Naive B cell (primary cell): ENCODE measurements at regions not wholly inside any gene's neighbourhood (a gene's known extent, or its start where the extent isn't known, plus 50 kb on each side); places are given as distances from the start of the nearest gene placed in this dataset.

Experiments
- ATAC-seq, 2 donors: fragments of 150-1000 bp; cut with Tn5 transposase; 2 replicates each; pipeline ENCODE4 v1.10.0; 2021; ENCODE audit warnings: low read depth in 2 of 2, mild to moderate bottlenecking in 2 of 2, moderate library complexity in 2 of 2
- DNase-seq: peaks from one replicate; pipeline ENCODE4 v3.0.0; 2022
- H3K27ac Mint-ChIP-seq, 6 donors: one replicate each; pipeline ENCODE4 v1.8.0; 2020 to 2022; ENCODE audit warnings: mild to moderate bottlenecking in 6 of 6, mixed read lengths in 6 of 6, moderate library complexity in 5 of 6, inconsistent platforms in 2 of 6
- H3K27me3 Mint-ChIP-seq, 3 donors: one replicate each; pipeline ENCODE4 v1.8.0; 2021 to 2022; ENCODE audit warnings: mixed read lengths in 3 of 3, mild to moderate bottlenecking in 1 of 3
- H3K36me3 Mint-ChIP-seq, 2 donors: one replicate each; pipeline ENCODE4 v1.8.0; 2020 to 2022; ENCODE audit warnings: mixed read lengths in 2 of 2, inconsistent platforms in 1 of 2, mild to moderate bottlenecking in 1 of 2
- H3K4me1 Mint-ChIP-seq, 3 donors: one replicate each; pipeline ENCODE4 v1.8.0; 2020 to 2022; ENCODE audit warnings: mixed read lengths in 3 of 3, inconsistent platforms in 1 of 3, mild to moderate bottlenecking in 1 of 3, moderate library complexity in 1 of 3
- H3K4me3 Mint-ChIP-seq, 8 donors: one replicate each; pipeline ENCODE4 v1.8.0; 2020 to 2022; ENCODE audit warnings: mild to moderate bottlenecking in 8 of 8, mixed read lengths in 8 of 8, moderate library complexity in 8 of 8, inconsistent platforms in 2 of 8
- H3K9me3 Mint-ChIP-seq, 7 donors: one replicate each; pipeline ENCODE4 v1.8.0; 2020 to 2022; ENCODE audit warnings: mixed read lengths in 7 of 7, mild to moderate bottlenecking in 5 of 7, inconsistent platforms in 2 of 7, moderate library complexity in 1 of 7

GRCh38 chr19:29449371-29449770 is 76.4 kb upstream of the VSTM2B start:
- peaks cover 0 to 15% (median 0%) of the 10 kb centered on the region in 3 donors for H3K27me3 Mint-ChIP-seq
- peaks cover 2 to 20% (median 8%) of the 10 kb centered on the region in 7 donors for H3K9me3 Mint-ChIP-seq
- H3K4me3 Mint-ChIP-seq = no peak overlapping the region
- DNase-seq (no peak), ATAC-seq (no peak)
- H3K36me3 Mint-ChIP-seq = no peaks in the 10 kb centered on the region
- no peak overlapping the region for H3K27ac Mint-ChIP-seq
- H3K4me1 Mint-ChIP-seq = no peaks in the 10 kb centered on the region

- Mint-ChIP-seq H3K36me3 (no peaks in the 10 kb centered on the region), H3K9me3 (peaks cover 2 to 20% (median 6%) of the 10 kb centered on the region in 7 donors), H3K4me1 (no peaks in the 10 kb centered on the region), H3K4me3 (no peak overlapping the region), H3K27ac (no peak overlapping the region), H3K27me3 (peaks cover 0 to 15% (median 0%) of the 10 kb centered on the region in 3 donors)
- DNase-seq (no peak), ATAC-seq (no peak)
Measured at GRCh38 chr19:29450306-29450705, 75.5 kb upstream of the VSTM2B start.

DNA sequence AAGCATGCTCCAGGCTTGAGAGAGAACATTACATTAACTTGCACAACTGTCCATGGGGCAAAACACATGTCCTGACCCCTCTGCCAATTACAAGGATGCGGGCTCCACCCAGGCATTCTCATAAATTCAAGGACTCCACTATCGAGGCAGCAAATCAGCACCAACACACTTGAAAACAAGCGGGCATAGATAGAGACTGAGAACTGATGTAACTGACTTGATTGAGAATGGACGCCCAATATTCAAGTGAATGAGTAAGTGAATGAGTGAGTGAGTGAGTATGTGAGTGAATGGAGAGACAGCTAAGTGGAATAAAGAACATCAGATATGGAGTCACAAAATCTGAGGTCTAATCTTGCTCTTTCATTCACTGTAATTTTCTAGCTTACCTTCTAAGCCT is 75.0 kb upstream of the VSTM2B start:
- Mint-ChIP-seq H3K36me3 (no peaks in the 10 kb centered on the region), H3K27ac (no peak overlapping the region)

DNA sequence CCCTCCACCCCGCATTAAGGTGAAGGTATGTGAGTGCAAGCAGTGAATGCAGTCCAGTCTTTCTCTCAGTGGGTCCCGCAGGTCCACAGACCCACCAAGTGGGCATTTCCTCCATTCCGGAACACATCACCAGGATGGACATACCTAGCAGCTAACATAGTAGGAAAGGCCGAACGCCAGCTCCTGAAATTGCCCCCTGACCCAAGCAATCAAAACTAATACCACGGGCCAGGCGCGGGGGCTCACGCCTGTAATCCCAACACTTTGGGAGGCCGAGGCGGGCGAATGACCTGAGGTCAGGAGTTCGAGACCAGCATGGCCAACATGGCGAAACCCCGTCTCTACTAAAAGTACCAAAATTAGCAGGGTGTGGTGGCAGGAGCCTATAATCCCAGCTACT is 71.7 kb upstream of the VSTM2B start:
- Mint-ChIP-seq H3K27ac (peak overlapping the region in 1 of 6 donors; percentile 24), H3K4me1 (no peaks in the 10 kb centered on the region), H3K9me3 (peaks cover 7 to 29% (median 25%) of the 10 kb centered on the region in 7 donors), H3K27me3 (peaks cover 0 to 22% (median 0%) of the 10 kb centered on the region in 3 donors), H3K36me3 (peaks cover 0 to 21% of the 10 kb centered on the region in 2 donors), H3K4me3 (no peak overlapping the region)
- DNase-seq = no peak
- ATAC-seq = no peak

More for the DNA sequence above, 75.0 kb upstream of the VSTM2B start:
- Mint-ChIP-seq H3K4me1 (no peaks in the 10 kb centered on the region), H3K4me3 (no peak overlapping the region), H3K9me3 (peaks cover 0 to 20% (median 7%) of the 10 kb centered on the region in 7 donors), H3K27me3 (peaks cover 0 to 15% (median 0%) of the 10 kb centered on the region in 3 donors)
- DNase-seq (no peak), ATAC-seq (no peak)

DNA sequence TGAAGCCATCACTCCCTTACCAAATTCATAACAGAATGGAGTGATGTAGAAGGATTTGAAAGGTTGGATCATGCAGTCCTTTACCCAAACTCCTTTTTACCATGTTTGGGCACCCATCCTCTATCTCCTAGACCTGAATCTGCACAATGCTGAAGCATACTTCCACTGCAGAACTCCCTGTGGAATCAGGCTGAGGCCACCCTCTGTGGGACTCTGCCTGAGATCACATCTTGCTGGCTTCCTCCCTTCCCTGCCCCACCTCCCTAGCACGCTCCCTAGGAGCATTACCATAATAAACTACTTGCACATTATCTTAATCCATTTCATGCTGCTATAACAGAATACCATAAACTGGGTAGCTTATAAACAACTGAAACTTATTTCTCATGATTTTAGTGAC is 68.4 kb upstream of the VSTM2B start:
- Mint-ChIP-seq H3K27me3 (peaks cover 0 to 17% (median 0%) of the 10 kb centered on the region in 3 donors), H3K9me3 (peaks cover 7 to 29% (median 23%) of the 10 kb centered on the region in 7 donors), H3K4me1 (no peaks in the 10 kb centered on the region), H3K27ac (no peak overlapping the region), H3K4me3 (no peak overlapping the region), H3K36me3 (peaks cover 0 to 21% of the 10 kb centered on the region in 2 donors)
- ATAC-seq = no peak
- no peak for DNase-seq

DNA sequence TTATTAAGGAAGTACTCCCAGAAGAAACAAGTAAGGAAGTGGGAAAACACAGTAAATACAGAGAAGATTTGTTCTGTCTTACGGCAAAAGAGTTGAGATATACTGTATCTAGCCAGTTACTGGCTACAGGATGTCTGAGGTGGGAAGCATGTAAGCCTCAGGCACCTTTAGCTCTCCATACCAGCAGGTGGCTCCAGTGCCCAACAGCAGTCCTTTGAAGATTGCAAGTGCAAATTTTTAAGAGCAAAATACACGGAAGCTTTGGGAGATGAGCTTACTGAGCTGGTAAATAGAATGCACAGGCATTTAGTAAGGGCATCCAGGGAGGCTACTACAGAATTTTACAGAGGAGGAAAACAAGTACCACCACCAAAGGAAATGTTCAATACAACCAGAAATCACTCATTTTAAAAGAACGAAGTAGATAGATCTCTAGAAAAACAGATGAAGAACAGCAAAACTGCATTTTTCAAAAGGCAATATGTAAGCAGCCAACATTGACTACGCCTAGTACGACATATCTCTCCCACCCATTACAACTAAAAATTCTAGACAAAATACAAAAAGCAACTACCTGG is 57.9 kb upstream of the VSTM2B start:
- Mint-ChIP-seq H3K4me1 (no peaks in the 10 kb centered on the region), H3K27me3 (peaks cover 0 to 4% (median 0%) of the 10 kb centered on the region in 3 donors), H3K27ac (no peak overlapping the region), H3K36me3 (no peaks in the 10 kb centered on the region), H3K4me3 (no peak overlapping the region), H3K9me3 (peaks cover 0 to 11% (median 4%) of the 10 kb centered on the region in 7 donors)
- DNase-seq (no peak), ATAC-seq (no peak)

DNA sequence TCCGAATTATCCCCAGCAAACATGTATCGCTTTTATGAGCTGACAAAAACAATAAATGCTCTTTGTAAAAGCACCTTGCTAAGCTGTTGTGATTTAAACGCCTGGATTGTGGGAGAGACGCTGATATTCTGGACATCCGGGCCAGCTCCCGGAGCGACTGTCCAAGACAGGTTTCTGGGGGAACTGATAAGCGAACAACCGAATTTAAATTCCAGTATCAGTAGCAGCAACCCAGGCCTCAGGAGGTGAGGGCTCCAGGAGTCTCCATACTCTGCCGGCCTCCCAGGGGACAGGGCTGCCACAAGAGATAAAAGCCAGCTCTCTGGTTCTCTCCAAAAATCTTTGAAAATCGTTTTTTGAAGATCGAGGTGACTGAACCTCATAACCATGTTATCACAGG is 50.3 kb upstream of the VSTM2B start:
- Mint-ChIP-seq H3K4me3 (no peak overlapping the region), H3K36me3 (peaks cover 0 to 9% of the 10 kb centered on the region in 2 donors), H3K27me3 (peaks cover 0 to 15% (median 12%) of the 10 kb centered on the region in 3 donors), H3K4me1 (no peaks in the 10 kb centered on the region), H3K9me3 (peaks cover 3 to 11% (median 7%) of the 10 kb centered on the region in 7 donors), H3K27ac (no peak overlapping the region)
- ATAC-seq (no peak), DNase-seq (no peak)
